ENCODE measurements at regions not wholly inside any gene's neighbourhood (a gene's known extent, or its start where the extent isn't known, plus 50 kb on each side); places are given as distances from the start of the nearest gene placed in this dataset.
"Not testable (repeated sequence)": the region's sequence is repeated elsewhere in the genome, so short reads cannot be mapped to it uniquely, and the experiment has no call there.

GRCh38 chr2:7749895-7750559 is 832.8 kb downstream of the RNF144A start:
- CTCF ChIA-PET: interaction anchor here (0.6 to 1.4 kb wide), 2 partner anchors 10 to 23 kb away, joined by 3 to 4 read pairs; no protein-coding TSS in a partner anchor
- POLR2A ChIA-PET: no interaction called here
- DNase-seq (ENCODE audit: extremely low spot score): no peak
- no peak for TF ChIP-seq CTCF (IDR thresholded peaks at IDR 0.05; ENCODE audit: control extremely low read depth, extremely low read depth, low read depth, missing control alignments)

GRCh38 chr2:7752291-7752690 is 835.1 kb downstream of the RNF144A start:
- no peak for DNase-seq (ENCODE audit: extremely low spot score)
- POLR2A ChIA-PET: no interaction called here
- CTCF ChIA-PET: no interaction called here
- TF ChIP-seq CTCF (IDR thresholded peaks at IDR 0.05; ENCODE audit: control extremely low read depth, extremely low read depth, low read depth, missing control alignments): no peak

GRCh38 chr2:7753777-7754176 is 836.6 kb downstream of the RNF144A start:
- ChIA-PET CTCF (no interaction called here), POLR2A (no interaction called here)
- DNase-seq (ENCODE audit: extremely low spot score): no peak
- TF ChIP-seq CTCF (IDR thresholded peaks at IDR 0.05; ENCODE audit: control extremely low read depth, extremely low read depth, low read depth, missing control alignments): no peak

- DNase-seq (ENCODE audit: extremely low spot score): no peak
- ChIA-PET POLR2A (no interaction called here), CTCF (no interaction called here)
- no peak for TF ChIP-seq CTCF (IDR thresholded peaks at IDR 0.05; ENCODE audit: control extremely low read depth, extremely low read depth, low read depth, missing control alignments)
Observed at GRCh38 chr2:7755879-7756278, 838.7 kb downstream of the RNF144A start.

GRCh38 chr2:7758073-7758759 is 841.0 kb downstream of the RNF144A start:
- DNase-seq (ENCODE audit: extremely low spot score): no peak
- TF ChIP-seq CTCF (IDR thresholded peaks at IDR 0.05; ENCODE audit: control extremely low read depth, extremely low read depth, low read depth, missing control alignments): no peak
- POLR2A ChIA-PET: no interaction called here
- CTCF ChIA-PET: interaction anchor here (1.0 kb wide), 1 partner anchor 12 kb away, joined by 3 read pairs; no protein-coding TSS in a partner anchor

GRCh38 chr2:7759898-7760297 is 842.7 kb downstream of the RNF144A start:
- POLR2A ChIA-PET: no interaction called here
- CTCF ChIA-PET: interaction anchor here (1.2 kb wide), 2 partner anchors 10 to 333 kb away, joined by 4 to 5 read pairs; no protein-coding TSS in a partner anchor
- no peak for TF ChIP-seq CTCF (IDR thresholded peaks at IDR 0.05; ENCODE audit: control extremely low read depth, extremely low read depth, low read depth, missing control alignments)
- no peak for DNase-seq (ENCODE audit: extremely low spot score)

GRCh38 chr2:7763418-7763817 is 846.2 kb downstream of the RNF144A start:
- POLR2A ChIA-PET; DNase-seq (ENCODE audit: extremely low spot score): not testable (repeated sequence)
- CTCF ChIA-PET: interaction anchor here (1.1 kb wide), 1 partner anchor 9 kb away, joined by 3 read pairs; no protein-coding TSS in a partner anchor
